H1 (cell line): ENCODE measurements at regions not wholly inside any gene's neighbourhood (a gene's known extent, or its start where the extent isn't known, plus 50 kb on each side); places are given as distances from the start of the nearest gene placed in this dataset.

Experiments used
- CTCF ChIA-PET: fragments of 300-600 bp; sonication (Branson Sonifier 250); formaldehyde crosslinking; loops from one replicate; lab custom pipeline; 2021; ENCODE audit not compliant: partially characterized antibody; lab: Charles Lee
- POLR2A ChIA-PET: fragments of 300-600 bp; sonication (Branson Sonifier 250); formaldehyde crosslinking; loops from one replicate; lab custom pipeline; 2021; ENCODE audit warnings: inconsistent platforms; ENCODE audit not compliant: partially characterized antibody; lab: Charles Lee
- DNase-seq, 2 experiments: peaks; one replicate each; pipeline versions ENCODE4 v3.0.0 to v3.0.0-alpha.2; 2010 to 2022; ENCODE audit warnings: low spot score in 2 of 2, low read depth in 1 of 2, mixed read lengths in 1 of 2
- FAIRE-seq: peaks from 2 replicates; lab custom pipeline; 2011; peaks lifted over from hg19 to GRCh38; lab: Jason Lieb, UNC
- H2AFZ ChIP-seq: 2 replicates; pipeline ENCODE4 v1.8.1; 2012; ENCODE audit warnings: low read length, inconsistent platforms
- H2AK5ac ChIP-seq: 2 replicates; pipeline ENCODE4 v1.6.1; 2013; ENCODE audit warnings: low read depth, low read length
- H2BK120ac ChIP-seq: replicated peaks from 2 replicates; pipeline ENCODE3; 2013; ENCODE audit warnings: low read depth, low read length, inconsistent platforms
- H2BK12ac ChIP-seq: 2 replicates; pipeline ENCODE4 v1.6.1; 2013; ENCODE audit warnings: low read depth, low read length
- H2BK15ac ChIP-seq: 2 replicates; pipeline ENCODE4 v1.6.1; 2013; ENCODE audit warnings: low read length
- H2BK20ac ChIP-seq: 2 replicates; pipeline ENCODE4 v1.6.1; 2013; ENCODE audit warnings: low read length
- H2BK5ac ChIP-seq: 2 replicates; pipeline ENCODE4 v1.6.1; 2013; ENCODE audit warnings: low read depth, low read length
- H3K14ac ChIP-seq: 2 replicates; pipeline ENCODE4 v1.6.1; 2013; ENCODE audit warnings: inconsistent platforms; ENCODE audit not compliant: insufficient read length
- H3K18ac ChIP-seq: 2 replicates; pipeline ENCODE4 v1.6.1; 2013; ENCODE audit warnings: low read length; ENCODE audit errors: extremely low read depth
- H3K23ac ChIP-seq: 2 replicates; pipeline ENCODE4 v1.6.1; 2013; ENCODE audit warnings: inconsistent platforms; ENCODE audit not compliant: insufficient read length
- H3K23me2 ChIP-seq: 2 replicates; pipeline ENCODE4 v1.6.1; 2013; ENCODE audit warnings: low read depth, low read length
- H3K27ac ChIP-seq: 2 replicates; pipeline ENCODE4 v1.6.1; 2011; ENCODE audit warnings: low read depth, low read length, inconsistent platforms
- H3K27me3 ChIP-seq, 4 experiments: replicated peaks in 1 of 4; 1 replicate in 1 of 4; 2 replicates in 3 of 4; pipeline versions ENCODE4 v1.6.1 to v1.8.1; 2011 to 2013; ENCODE audit warnings: low read length in 3 of 4, mild to moderate bottlenecking in 3 of 4, inconsistent platforms in 2 of 4, mixed read lengths in 2 of 4, moderate library complexity in 1 of 4; ENCODE audit not compliant: control insufficient read depth in 3 of 4, insufficient read depth in 3 of 4; ENCODE audit errors: extremely low read depth in 1 of 4
- H3K36me3 ChIP-seq, 4 experiments: 2 replicates each; pipeline versions ENCODE4 v1.6.1 to v1.8.1; 2011 to 2013; ENCODE audit warnings: mild to moderate bottlenecking in 4 of 4, low read length in 3 of 4, moderate library complexity in 2 of 4, control low read depth in 1 of 4, inconsistent platforms in 1 of 4; ENCODE audit not compliant: insufficient read depth in 4 of 4, control insufficient read depth in 2 of 4
- H3K4ac ChIP-seq: replicated peaks from 2 replicates; pipeline ENCODE3; 2013; ENCODE audit warnings: low read length, low read depth, mixed read lengths, inconsistent platforms; ENCODE audit not compliant: insufficient read length
- H3K4me1 ChIP-seq, 4 experiments: replicated peaks in 1 of 4; 1 replicate in 1 of 4; 2 replicates in 3 of 4; pipeline versions ENCODE4 v1.6.1 to v1.8.1; 2011 to 2013; ENCODE audit warnings: low read length in 3 of 4, inconsistent platforms in 2 of 4, mixed read lengths in 1 of 4; ENCODE audit not compliant: insufficient read depth in 4 of 4, control insufficient read depth in 3 of 4
- H3K4me2 ChIP-seq, 2 experiments: 2 replicates each; pipeline versions ENCODE4 v1.6.1 to v1.8.1; 2011 to 2013; ENCODE audit warnings: low read depth in 2 of 2, low read length in 2 of 2, control low read depth in 1 of 2, inconsistent platforms in 1 of 2, mild to moderate bottlenecking in 1 of 2; ENCODE audit not compliant: insufficient read depth in 1 of 2
- H3K4me3 ChIP-seq, 4 experiments: fragments of 200-600, 300-600 bp in 1 of 4; sonication (generic), shearing (Covaris generic), sonication (Bioruptor Twin) in 1 of 4; 2 replicates each; pipeline versions ENCODE4 v1.5.1 to v1.8.1; 2011 to 2016; ENCODE audit warnings: low read length in 4 of 4, low read depth in 3 of 4, control low read depth in 2 of 4, inconsistent platforms in 2 of 4, mild to moderate bottlenecking in 2 of 4, mixed read lengths in 1 of 4, moderate library complexity in 1 of 4; ENCODE audit not compliant: insufficient read depth in 2 of 4; ENCODE audit errors: extremely low read depth in 1 of 4
- H3K56ac ChIP-seq: replicated peaks from 2 replicates; pipeline ENCODE3; 2013; ENCODE audit warnings: low read depth, mild to moderate bottlenecking, mixed read lengths, low read length, inconsistent platforms; ENCODE audit not compliant: insufficient read length
- H3K79me1 ChIP-seq: 2 replicates; pipeline ENCODE4 v1.6.1; 2013; ENCODE audit warnings: low read depth, low read length, control low read depth
- H3K79me2 ChIP-seq, 2 experiments: 2 replicates each; pipeline versions ENCODE4 v1.6.1 to v1.8.1; 2012 to 2013; ENCODE audit warnings: low read length in 2 of 2, mild to moderate bottlenecking in 2 of 2, inconsistent platforms in 1 of 2; ENCODE audit not compliant: insufficient read depth in 2 of 2, control insufficient read depth in 1 of 2
- H3K9ac ChIP-seq, 4 experiments: replicated peaks in 1 of 4; 1 replicate in 1 of 4; 2 replicates in 3 of 4; pipeline versions ENCODE4 v1.6.1 to v1.8.1; 2011 to 2013; ENCODE audit warnings: low read depth in 3 of 4, low read length in 3 of 4, control low read depth in 2 of 4, mild to moderate bottlenecking in 2 of 4, moderate library complexity in 2 of 4, inconsistent platforms in 1 of 4; ENCODE audit errors: extremely low read depth in 1 of 4
- H3K9me3 ChIP-seq, 2 experiments: 2 replicates each; pipeline versions ENCODE4 v1.6.1 to v1.8.1; 2012 to 2013; ENCODE audit warnings: mild to moderate bottlenecking in 2 of 2, moderate library complexity in 2 of 2, control low read depth in 1 of 2, inconsistent platforms in 1 of 2, low read depth in 1 of 2, low read length in 1 of 2, mixed read lengths in 1 of 2; ENCODE audit not compliant: insufficient read depth in 2 of 2
- H4K20me1 ChIP-seq, 2 experiments: replicated peaks in 1 of 2; 2 replicates each; pipeline versions ENCODE3 to v1.8.1; 2011 to 2013; ENCODE audit warnings: inconsistent platforms in 2 of 2, low read length in 2 of 2, mild to moderate bottlenecking in 1 of 2; ENCODE audit not compliant: insufficient read depth in 2 of 2, control insufficient read depth in 1 of 2
- H4K5ac ChIP-seq: 2 replicates; pipeline ENCODE4 v1.6.1; 2013; ENCODE audit warnings: low read length, low read depth, mixed read lengths, inconsistent platforms; ENCODE audit not compliant: insufficient read length
- H4K8ac ChIP-seq: 2 replicates; pipeline ENCODE4 v1.8.0; 2013; ENCODE audit warnings: mild to moderate bottlenecking, moderate library complexity, low read length, inconsistent platforms; ENCODE audit not compliant: insufficient read depth; ENCODE audit errors: extremely low read depth
- H4K91ac ChIP-seq: replicated peaks from 2 replicates; pipeline ENCODE3; 2013; ENCODE audit warnings: low read length, mixed read lengths, inconsistent platforms; ENCODE audit not compliant: insufficient read length
- BCL11A ChIP-seq, 2 experiments: IDR thresholded peaks; one replicate each; pipeline ENCODE4 v1.6.1; 2011; ENCODE audit warnings: low read depth in 2 of 2, low read length in 2 of 2, mild to moderate bottlenecking in 2 of 2
- EZH2 ChIP-seq: fragments of 200-600 bp; sonication (generic); IDR thresholded peaks from 2 replicates; pipeline ENCODE4 v1.7.1; 2012; ENCODE audit warnings: low read depth, mild to moderate bottlenecking, moderate library complexity, low read length, inconsistent platforms; ENCODE audit not compliant: severe bottlenecking
- FOSL1 ChIP-seq: IDR thresholded peaks from 2 replicates; pipeline ENCODE4 v1.6.1; 2011; ENCODE audit warnings: mild to moderate bottlenecking, low read depth, low read length, moderate library complexity; ENCODE audit not compliant: insufficient read depth
- KDM1A ChIP-seq: fragments of 200-600, 300-600 bp; sonication (generic); IDR thresholded peaks from 2 replicates; pipeline ENCODE4 v1.7.1; 2016; ENCODE audit warnings: mild to moderate bottlenecking, low read length, borderline replicate concordance
- KDM5A ChIP-seq: fragments of 200-600 bp; IDR thresholded peaks from 2 replicates; pipeline ENCODE4 v1.7.1; 2012; ENCODE audit warnings: mild to moderate bottlenecking, low read length, inconsistent platforms, mixed read lengths
- MAFK ChIP-seq: IDR thresholded peaks from 2 replicates; pipeline ENCODE4 v1.6.1; 2012; ENCODE audit warnings: low read depth, mild to moderate bottlenecking, improper control_type of control experiment, low read length
- RBBP5 ChIP-seq: IDR thresholded peaks from 2 replicates; pipeline ENCODE4 v1.7.1; 2012; ENCODE audit warnings: low read depth, mild to moderate bottlenecking, inconsistent platforms, low read length, moderate library complexity, borderline replicate concordance
- RXRA ChIP-seq: IDR thresholded peaks from 2 replicates; pipeline ENCODE4 v1.6.1; 2011; ENCODE audit warnings: low read depth, mild to moderate bottlenecking, low read length, moderate library complexity; ENCODE audit not compliant: insufficient read depth
- SAP30 ChIP-seq: fragments of 300-600 bp; sonication (generic); IDR thresholded peaks from 2 replicates; pipeline ENCODE4 v1.7.1; 2012; ENCODE audit warnings: low read length, moderate library complexity, mild to moderate bottlenecking, inconsistent platforms; ENCODE audit not compliant: insufficient read depth, insufficient replicate concordance
- SP1 ChIP-seq: IDR thresholded peaks from 2 replicates; pipeline ENCODE4 v1.6.1; 2011; ENCODE audit warnings: low read depth, low read length
- TCF12 ChIP-seq: IDR thresholded peaks from 2 replicates; pipeline ENCODE4 v1.6.1; 2011; ENCODE audit warnings: low read depth, mild to moderate bottlenecking, low read length
- WGBS, 2 experiments: shearing (Covaris generic) in 1 of 2; methylation state at CpG; one replicate each; pipeline versions ENCODE4 v1.1.6 to v1.1.7; 2013 to 2015; ENCODE audit warnings: low lambda C conversion rate in 2 of 2, mixed read lengths in 2 of 2, inconsistent platforms in 1 of 2, low coverage in 1 of 2, missing lambda C conversion rate in 1 of 2; ENCODE audit not compliant: insufficient replicate concordance in 2 of 2, insufficient coverage in 1 of 2, insufficient read length in 1 of 2; ENCODE audit errors: extremely low coverage in 1 of 2, missing lambda C conversion rate in 1 of 2; 5-methylcytosine and 5-hydroxymethylcytosine counted together
- TF ChIP-seq, protein P1 (sequence below): IDR thresholded peaks from 2 replicates; pipeline ENCODE4 v1.6.1; 2012; ENCODE audit warnings: inconsistent platforms

GRCh38 chr3:13711911-13712650, 163.2 kb downstream of the FBLN2 start:
- Histone ChIP-seq H3K9me3 (peaks cover 0 to 2% of the 10 kb centered on the region in 2 experiments; a peak in 1 of 4 replicates), H3K36me3 (no peaks in the 10 kb centered on the region), H4K5ac (no peak overlapping the region), H4K91ac (no peak overlapping the region), H3K4me3 (no peak overlapping the region), H3K9ac (no peak overlapping the region), H2BK15ac (no peak overlapping the region), H3K23ac (no peak overlapping the region), H2AFZ (no peak overlapping the region), H2BK20ac (no peak overlapping the region), H3K27me3 (no peaks in the 10 kb centered on the region), H3K27ac (no peak overlapping the region), H4K8ac (no peak overlapping the region), H3K18ac (no peak overlapping the region), H3K14ac (no peak overlapping the region), H4K20me1 (no peaks in the 10 kb centered on the region), H2AK5ac (no peak overlapping the region), H3K79me2 (no peaks in the 10 kb centered on the region), H3K4ac (no peak overlapping the region), H2BK5ac (no peak overlapping the region), H3K23me2 (no peaks in the 10 kb centered on the region), H2BK12ac (no peak overlapping the region), H3K79me1 (no peaks in the 10 kb centered on the region), H2BK120ac (no peak overlapping the region), H3K4me2 (no peak overlapping the region), H3K56ac (no peak overlapping the region), H3K4me1 (0 out of 7 replicates have a peak, but pooled peaks cover 0 to 1% (median 0%) of the 10 kb centered on the region in 4 experiments)
- WGBS, 2 experiments = 83% methylated on average over 9 of the region's 9 CpGs; no CpG with 5 or more reads in 1 of the 2 experiments
- DNase-seq = no peak
- CTCF ChIA-PET = no interaction called here
- no peak for TF ChIP-seq TCF12
- TF ChIP-seq KDM5A = no peak
- TF ChIP-seq FOSL1 = no peak
- no peak for TF ChIP-seq BCL11A (IDR thresholded peaks at IDR 0.05; ENCODE audit: low read depth in 2 of 2, low read length in 2 of 2)
- TF ChIP-seq SP1 = no peak
- TF ChIP-seq KDM1A = no peak
- TF ChIP-seq, protein P1, sequence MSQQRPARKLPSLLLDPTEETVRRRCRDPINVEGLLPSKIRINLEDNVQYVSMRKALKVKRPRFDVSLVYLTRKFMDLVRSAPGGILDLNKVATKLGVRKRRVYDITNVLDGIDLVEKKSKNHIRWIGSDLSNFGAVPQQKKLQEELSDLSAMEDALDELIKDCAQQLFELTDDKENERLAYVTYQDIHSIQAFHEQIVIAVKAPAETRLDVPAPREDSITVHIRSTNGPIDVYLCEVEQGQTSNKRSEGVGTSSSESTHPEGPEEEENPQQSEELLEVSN = no peak
- TF ChIP-seq SAP30 = no peak
- no peak for TF ChIP-seq MAFK
- TF ChIP-seq RBBP5 = no peak
- no peak for TF ChIP-seq RXRA
- TF ChIP-seq EZH2 = no peak
- no peak for FAIRE-seq
- POLR2A ChIA-PET = no interaction called here
